Caco-2 (cell line): ENCODE measurements at regions not wholly inside any gene's neighbourhood (a gene's known extent, or its start where the extent isn't known, plus 50 kb on each side); places are given as distances from the start of the nearest gene placed in this dataset.

Experiments
- BruUV-seq: library from RNA; stranded (reverse); fragments of 400-500 nt; replicated peaks from 2 replicates; lab custom pipeline; 2021; lab: Mats Ljungman, UMichigan
- CTCF ChIA-PET: fragments of 300-600 bp; sonication (Branson Sonifier 250); formaldehyde crosslinking; loops from one replicate; lab custom pipeline; 2022; ENCODE audit warnings: antibody characterized with exemption; lab: Charles Lee
- POLR2A ChIA-PET: fragments of 300-600 bp; sonication (Branson Sonifier 250); formaldehyde crosslinking; loops from one replicate; lab custom pipeline; 2022; ENCODE audit warnings: antibody characterized with exemption; lab: Charles Lee
- DNase-seq, 2 experiments: peaks; one replicate each; pipeline versions ENCODE4 v3.0.0 to v3.0.0-alpha.2; 2020 to 2022
- H3K27me3 ChIP-seq: replicated peaks from 2 replicates; pipeline ENCODE4 v1.6.0; 2011; ENCODE audit warnings: low read length; ENCODE audit not compliant: control insufficient read depth, insufficient read depth
- H3K36me3 ChIP-seq: 2 replicates; pipeline ENCODE4 v1.5.1; 2011; ENCODE audit warnings: low read length; ENCODE audit not compliant: control insufficient read depth, insufficient read depth
- H3K4me1 ChIP-seq: fragments of 250-450 bp; sonication (Bioruptor Pico); 2 replicates; pipeline ENCODE4 v1.5.1; 2020; ENCODE audit warnings: mild to moderate bottlenecking
- H3K4me3 ChIP-seq: 2 replicates; pipeline ENCODE4 v1.5.1; 2011; ENCODE audit warnings: low read depth, mild to moderate bottlenecking, control low read depth, low read length
- H3K9me3 ChIP-seq: fragments of 250-450 bp; sonication (Bioruptor Pico); 2 replicates; pipeline ENCODE4 v1.5.1; 2020; ENCODE audit warnings: mild to moderate bottlenecking, moderate library complexity
- H3K27ac Mint-ChIP-seq: one replicate; pipeline ENCODE4 v1.8.0; 2022; ENCODE audit warnings: mixed read lengths; ENCODE audit not compliant: unreplicated experiment
- H3K27me3 Mint-ChIP-seq: one replicate; pipeline ENCODE4 v1.8.0; 2022; ENCODE audit warnings: mixed read lengths; ENCODE audit not compliant: insufficient read depth, unreplicated experiment
- H3K36me3 Mint-ChIP-seq: one replicate; pipeline ENCODE4 v1.8.0; 2022; ENCODE audit warnings: mild to moderate bottlenecking, mixed read lengths; ENCODE audit not compliant: insufficient read depth, unreplicated experiment
- H3K4me1 Mint-ChIP-seq: one replicate; pipeline ENCODE4 v1.8.0; 2022; ENCODE audit warnings: low read depth, mixed read lengths; ENCODE audit not compliant: unreplicated experiment
- H3K4me3 Mint-ChIP-seq: one replicate; pipeline ENCODE4 v1.8.0; 2022; ENCODE audit warnings: mild to moderate bottlenecking, moderate library complexity, mixed read lengths; ENCODE audit not compliant: unreplicated experiment
- H3K9me3 Mint-ChIP-seq: one replicate; pipeline ENCODE4 v1.8.0; 2022; ENCODE audit warnings: mixed read lengths; ENCODE audit not compliant: unreplicated experiment
- CTCF ChIP-seq, 2 experiments: fragments of 200-600 bp in 1 of 2; IDR thresholded peaks; 1 replicate in 1 of 2; 2 replicates in 1 of 2; pipeline versions ENCODE4 v1.5.1 to v1.8.0; 2011 to 2022; ENCODE audit warnings: antibody characterized with exemption in 1 of 2, control low read depth in 1 of 2, inconsistent platforms in 1 of 2, low read depth in 1 of 2, low read length in 1 of 2, mild to moderate bottlenecking in 1 of 2, moderate library complexity in 1 of 2; ENCODE audit not compliant: insufficient read depth in 1 of 2, severe bottlenecking in 1 of 2, unreplicated experiment in 1 of 2
- intact Hi-C: fragments of 100-400 bp; cut with micrococcal nuclease; formaldehyde crosslinking; loops from one replicate; pipeline ENCODE4 v1.10.0; 2022; ENCODE audit not compliant: unreplicated experiment

- Mint-ChIP-seq H3K4me1 (peaks cover 6% of the 10 kb centered on the region), H3K4me3 (no peak overlapping the region), H3K27me3 (no peaks in the 10 kb centered on the region), H3K9me3 (no peaks in the 10 kb centered on the region), H3K36me3 (no peaks in the 10 kb centered on the region), H3K27ac (no peak overlapping the region)
- TF ChIP-seq CTCF (IDR thresholded peaks at IDR 0.05; ENCODE audit: insufficient read depth in 1 of 2, low read depth in 1 of 2, low read length in 1 of 2, severe bottlenecking in 1 of 2, unreplicated experiment in 1 of 2), result no peak
- CTCF ChIA-PET, result no interaction called here
- H3K4me3 ChIP-seq, result no peak overlapping the region
- POLR2A ChIA-PET, result no interaction called here
- H3K9me3 ChIP-seq, result no peaks in the 10 kb centered on the region
- H3K4me1 ChIP-seq, result no peaks in the 10 kb centered on the region
- BruUV-seq, result no TSS peak
- no peaks in the 10 kb centered on the region for H3K36me3 ChIP-seq
- intact Hi-C loops, result no loop called here
- no peaks in the 10 kb centered on the region for H3K27me3 ChIP-seq
- DNase-seq, result no peak
Observed at GRCh38 chrX:63967551-63967950, 182.5 kb upstream of the ARHGEF9 start.

- TF ChIP-seq CTCF (IDR thresholded peaks at IDR 0.05; ENCODE audit: insufficient read depth in 1 of 2, low read depth in 1 of 2, low read length in 1 of 2, severe bottlenecking in 1 of 2, unreplicated experiment in 1 of 2), result no peak
- Mint-ChIP-seq H3K4me3 (no peak overlapping the region), H3K36me3 (no peaks in the 10 kb centered on the region), H3K27me3 (no peaks in the 10 kb centered on the region), H3K4me1 (peaks cover 6% of the 10 kb centered on the region), H3K9me3 (peaks cover 6% of the 10 kb centered on the region), H3K27ac (no peak overlapping the region)
- no peaks in the 10 kb centered on the region for H3K9me3 ChIP-seq
- no peak for DNase-seq
- no peaks in the 10 kb centered on the region for H3K4me1 ChIP-seq
- H3K36me3 ChIP-seq, result no peaks in the 10 kb centered on the region
- ChIA-PET POLR2A (no interaction called here), CTCF (no interaction called here)
- H3K4me3 ChIP-seq, result no peak overlapping the region
- no TSS peak for BruUV-seq
- intact Hi-C loops, result no loop called here
- no peaks in the 10 kb centered on the region for H3K27me3 ChIP-seq
Observed at GRCh38 chrX:63963095-63963784, 178.2 kb upstream of the ARHGEF9 start.

GRCh38 chrX:63961964-63962363, 176.9 kb upstream of the ARHGEF9 start:
- no peak for DNase-seq
- H3K9me3 Mint-ChIP-seq, result peaks cover 8% of the 10 kb centered on the region
- no peaks in the 10 kb centered on the region for H3K36me3 ChIP-seq
- intact Hi-C loops, result no loop called here
- H3K36me3 Mint-ChIP-seq, result no peaks in the 10 kb centered on the region
- ChIA-PET POLR2A (no interaction called here), CTCF (no interaction called here)
- H3K27ac Mint-ChIP-seq, result no peak overlapping the region
- no peaks in the 10 kb centered on the region for H3K27me3 ChIP-seq
- no peak overlapping the region for H3K4me3 ChIP-seq
- TF ChIP-seq CTCF (IDR thresholded peaks at IDR 0.05; ENCODE audit: insufficient read depth in 1 of 2, low read depth in 1 of 2, low read length in 1 of 2, severe bottlenecking in 1 of 2, unreplicated experiment in 1 of 2), result no peak
- no peaks in the 10 kb centered on the region for H3K27me3 Mint-ChIP-seq
- H3K4me3 Mint-ChIP-seq, result no peak overlapping the region
- H3K4me1 ChIP-seq, result no peaks in the 10 kb centered on the region
- H3K4me1 Mint-ChIP-seq, result peaks cover 6% of the 10 kb centered on the region
- H3K9me3 ChIP-seq, result no peaks in the 10 kb centered on the region
- BruUV-seq, result no TSS peak
